Erythroblast (primary cell): ENCODE measurements at regions not wholly inside any gene's neighbourhood (a gene's known extent, or its start where the extent isn't known, plus 50 kb on each side); places are given as distances from the start of the nearest gene placed in this dataset.

ENCODE experiments used
- GATA1 ChIP-seq: IDR thresholded peaks from 2 replicates; pipeline ENCODE4 v1.6.1; 2011; ENCODE audit warnings: low read depth, mild to moderate bottlenecking, control low read depth, low read length, moderate library complexity
- POLR2A ChIP-seq: IDR thresholded peaks from 2 replicates; pipeline ENCODE4 v1.6.1; 2011; ENCODE audit warnings: mild to moderate bottlenecking, low read length

- TF ChIP-seq POLR2A (no peak), GATA1 (no peak)
These were observed 692.0 kb upstream of the IGFBP3 start for GRCh38 chr7:46613116-46613515.
